HL-60 (cell line): ENCODE measurements at regions not wholly inside any gene's neighbourhood (a gene's known extent, or its start where the extent isn't known, plus 50 kb on each side); places are given as distances from the start of the nearest gene placed in this dataset.

Experiments
- DNase-seq, 2 experiments: peaks; one replicate each; pipeline ENCODE4 v3.0.0-alpha.2; 2010 to 2020; ENCODE audit warnings: low read depth in 1 of 2, low spot score in 1 of 2
- H3K27ac ChIP-seq: fragments of 250-450 bp; sonication (Bioruptor Pico); replicated peaks from 2 replicates; pipeline ENCODE4 v1.5.1; 2020; ENCODE audit warnings: mild to moderate bottlenecking, moderate library complexity
- H3K27me3 ChIP-seq: fragments of 250-450 bp; sonication (Bioruptor Pico); 2 replicates; pipeline ENCODE4 v1.5.1; 2021; ENCODE audit warnings: mild to moderate bottlenecking, moderate library complexity; ENCODE audit not compliant: insufficient read depth, poor library complexity, severe bottlenecking
- H3K4me3 ChIP-seq: replicated peaks from 2 replicates; pipeline ENCODE4 v1.5.1; 2011; ENCODE audit warnings: mild to moderate bottlenecking, control low read depth, low read length; ENCODE audit not compliant: insufficient read depth
- CTCF ChIP-seq: IDR thresholded peaks from one replicate; pipeline ENCODE4 v1.5.1; 2011; ENCODE audit warnings: low read length, control low read depth, inconsistent platforms; ENCODE audit not compliant: insufficient read depth
- GABPA ChIP-seq: IDR thresholded peaks from 2 replicates; pipeline ENCODE4 v1.6.1; 2012; ENCODE audit warnings: low read depth
- POLR2AphosphoS5 ChIP-seq: IDR thresholded peaks from 2 replicates; pipeline ENCODE4 v1.6.1; 2012; ENCODE audit warnings: low read depth
- REST ChIP-seq: IDR thresholded peaks from 2 replicates; pipeline ENCODE4 v1.6.1; 2012; ENCODE audit warnings: low read depth; ENCODE audit not compliant: insufficient replicate concordance
- SPI1 ChIP-seq: IDR thresholded peaks from 2 replicates; pipeline ENCODE4 v1.6.1; 2012; ENCODE audit warnings: low read depth, mild to moderate bottlenecking, borderline replicate concordance

DNA sequence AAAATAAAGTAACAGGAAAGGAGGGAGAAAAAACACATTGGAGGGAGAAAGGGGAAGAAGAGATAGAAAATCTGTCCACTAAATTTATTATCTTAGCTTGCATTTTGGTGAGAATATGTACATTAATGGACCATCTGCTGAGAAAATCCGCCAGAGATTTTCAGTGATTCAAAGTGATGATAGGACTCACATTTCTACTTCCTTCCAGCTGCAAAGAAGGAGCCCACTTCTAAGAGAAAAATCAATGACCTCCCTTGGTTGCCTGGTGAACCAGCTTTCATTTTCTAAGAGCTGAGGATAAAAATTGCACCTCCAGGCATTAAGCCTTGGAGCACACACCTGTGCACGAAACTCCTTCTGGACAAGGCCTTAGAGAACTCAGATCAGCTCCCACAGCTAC is 404.3 kb downstream of the SFMBT2 start:
- DNase-seq = no peak
- no peak overlapping the region for H3K27ac ChIP-seq
- no peaks in the 10 kb centered on the region for H3K27me3 ChIP-seq
- TF ChIP-seq CTCF (no peak), REST (no peak), SPI1 (no peak), GABPA (no peak), POLR2AphosphoS5 (no peak)
- no peak overlapping the region for H3K4me3 ChIP-seq

GRCh38 chr10:7003831-7004395 is 406.9 kb downstream of the SFMBT2 start:
- H3K4me3 ChIP-seq = no peak overlapping the region
- no peak overlapping the region for H3K27ac ChIP-seq
- no peaks in the 10 kb centered on the region for H3K27me3 ChIP-seq
- no peak for DNase-seq
- no peak for TF ChIP-seq GABPA
- no peak for TF ChIP-seq REST
- TF ChIP-seq POLR2AphosphoS5 = no peak
- TF ChIP-seq CTCF = no peak
- no peak for TF ChIP-seq SPI1

DNA sequence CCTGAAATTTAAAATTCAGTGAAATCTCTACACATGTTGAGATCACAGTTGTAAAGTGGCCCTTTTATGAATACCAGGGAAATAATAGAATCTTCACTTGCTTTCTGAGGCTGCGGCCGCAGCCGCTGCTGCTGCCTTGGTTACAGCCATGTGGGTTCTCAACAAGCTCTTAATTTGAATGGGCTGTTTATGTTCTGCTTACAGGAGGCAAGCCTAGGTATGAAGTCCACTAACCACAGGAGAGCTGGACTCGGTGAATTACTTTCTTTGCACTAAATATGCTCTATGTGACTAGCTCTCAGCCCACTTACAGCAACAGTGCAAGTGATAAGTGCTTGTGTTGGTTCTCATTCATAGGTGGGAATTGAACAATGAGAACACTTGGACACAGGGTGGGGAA is 410.8 kb downstream of the SFMBT2 start:
- TF ChIP-seq GABPA = no peak
- TF ChIP-seq SPI1 = no peak
- no peak for TF ChIP-seq REST
- TF ChIP-seq CTCF = no peak
- no peak for DNase-seq
- no peak overlapping the region for H3K27ac ChIP-seq
- no peak overlapping the region for H3K4me3 ChIP-seq
- H3K27me3 ChIP-seq = no peaks in the 10 kb centered on the region
